Epithelial cell of esophagus (primary cell): ENCODE measurements at regions not wholly inside any gene's neighbourhood (a gene's known extent, or its start where the extent isn't known, plus 50 kb on each side); places are given as distances from the start of the nearest gene placed in this dataset.

ENCODE experiments used
- DNase-seq: peaks from one replicate; pipeline ENCODE4 v3.0.0; 2010; ENCODE audit warnings: low read depth
- H3K4me3 ChIP-seq: 2 replicates; pipeline ENCODE4 v1.5.1; 2011; ENCODE audit warnings: mild to moderate bottlenecking, low read length, control low read depth
- CTCF ChIP-seq: IDR thresholded peaks from 2 replicates; pipeline ENCODE4 v1.5.1; 2011; ENCODE audit warnings: low read depth, mild to moderate bottlenecking, low read length, control low read depth, inconsistent platforms; ENCODE audit not compliant: insufficient read depth; ENCODE audit errors: missing control alignments

GRCh38 chr12:132416827-132417226 is 73.1 kb upstream of the FBRSL1 start:
- no peak overlapping the region for H3K4me3 ChIP-seq
- TF ChIP-seq CTCF: no peak
- DNase-seq: no peak

DNA sequence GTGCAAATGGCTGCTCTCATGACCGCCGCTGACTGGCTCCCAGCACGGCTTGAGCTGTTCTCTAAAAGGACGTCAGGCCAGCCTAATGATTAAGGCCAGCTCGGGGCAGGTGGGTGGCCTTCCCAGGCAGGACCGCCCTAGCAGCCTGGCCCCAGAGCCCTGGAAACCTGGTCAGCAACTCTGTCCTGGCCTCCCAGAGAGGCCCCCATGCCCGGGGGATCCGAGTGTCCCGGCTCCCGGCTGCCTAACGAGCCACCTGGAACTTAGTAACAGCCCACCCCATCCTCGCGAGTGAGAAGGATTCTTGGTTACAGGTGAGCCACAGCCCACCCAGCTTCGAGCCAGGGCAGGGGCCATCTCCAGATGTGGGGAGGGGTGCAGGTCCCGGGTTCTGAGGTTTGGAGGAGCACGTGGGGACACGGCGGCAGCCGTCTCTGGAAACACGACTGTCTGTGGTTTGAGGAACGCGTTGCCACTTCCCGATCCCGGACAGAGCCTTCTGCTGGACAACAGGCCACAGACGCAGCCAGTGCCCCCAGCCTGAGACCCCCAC is 73.8 kb upstream of the FBRSL1 start:
- no peak for DNase-seq
- TF ChIP-seq CTCF: no peak
- no peak overlapping the region for H3K4me3 ChIP-seq

DNA sequence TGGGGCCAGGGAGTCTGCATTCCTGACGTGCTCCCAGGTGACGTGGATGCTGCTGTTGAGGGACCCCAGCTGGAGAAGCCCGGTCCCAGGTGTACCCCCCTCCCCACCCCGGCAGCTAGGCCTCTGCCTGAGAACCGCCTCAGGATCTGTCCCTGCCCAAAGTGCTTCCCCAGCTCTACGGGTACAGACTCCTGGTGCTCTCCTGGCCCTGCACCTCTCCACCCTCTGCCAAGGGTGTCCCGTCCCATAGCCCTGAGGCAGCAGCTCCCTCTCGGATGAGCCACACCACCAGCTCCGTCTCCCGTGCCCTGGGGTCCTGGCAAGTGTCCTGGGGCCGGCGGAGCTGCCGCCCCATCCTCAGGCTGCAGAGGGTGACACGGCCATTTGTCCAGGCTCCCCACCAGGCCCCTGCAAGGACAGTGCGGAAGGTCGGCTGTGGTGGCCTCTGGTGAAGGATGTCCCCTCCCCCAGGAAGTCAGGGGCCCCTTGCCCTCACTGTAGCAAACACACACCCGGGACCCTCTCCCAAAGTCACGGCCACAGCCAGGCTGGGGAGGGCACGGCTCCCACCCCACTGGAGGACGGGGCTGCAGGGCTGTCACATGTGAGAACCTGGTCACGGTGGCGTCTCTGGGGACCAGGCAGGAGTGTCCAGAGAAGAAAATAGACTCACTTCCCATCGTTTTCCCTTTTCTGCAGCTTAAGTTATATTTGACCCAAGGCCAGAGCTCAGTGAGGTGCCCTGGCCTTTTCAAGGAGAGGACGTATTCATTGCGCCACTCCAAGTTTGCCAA is 74.4 kb upstream of the FBRSL1 start:
- no peak for TF ChIP-seq CTCF
- no peak for DNase-seq
- H3K4me3 ChIP-seq: no peak overlapping the region

GRCh38 chr12:132414634-132415326 is 75.2 kb upstream of the FBRSL1 start:
- TF ChIP-seq CTCF: peak; percentile 84
- DNase-seq: peak; percentile 74
- H3K4me3 ChIP-seq: no peak overlapping the region

DNA sequence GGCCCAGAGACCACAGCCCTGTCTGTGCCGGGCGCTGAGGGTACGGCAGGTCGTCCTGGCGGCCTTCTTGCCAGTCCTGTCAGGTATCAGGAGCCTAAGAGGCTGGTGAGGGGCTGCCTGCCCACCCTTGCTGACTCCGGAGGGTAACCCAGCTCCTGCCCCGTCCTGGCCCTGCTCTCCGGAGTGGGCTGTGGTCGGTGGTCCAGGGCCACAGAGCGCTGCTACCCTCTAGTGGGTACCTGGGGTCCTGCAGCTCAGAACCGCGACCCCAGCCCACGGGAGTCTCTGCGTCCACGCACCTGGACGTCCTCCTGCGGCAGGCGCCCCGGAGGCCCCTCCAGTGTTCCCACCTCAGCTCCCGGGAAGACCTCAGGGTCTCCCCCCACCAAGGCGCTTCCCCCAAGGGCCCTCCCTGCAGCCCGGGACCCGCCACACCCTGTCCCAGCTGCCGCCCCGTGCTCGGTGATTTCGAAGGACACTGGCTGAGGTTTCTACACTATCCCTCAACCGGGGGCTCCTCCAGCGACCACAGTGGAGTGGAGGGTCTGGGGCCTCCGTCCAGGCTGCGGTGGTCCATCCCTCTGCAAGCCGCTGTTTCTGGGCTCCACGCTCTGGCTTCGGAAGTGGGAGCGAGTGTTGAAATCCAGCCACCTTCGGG is 75.9 kb upstream of the FBRSL1 start:
- no peak for DNase-seq
- H3K4me3 ChIP-seq: no peak overlapping the region
- peak; percentile 47 for TF ChIP-seq CTCF

GRCh38 chr12:132411457-132411856 is 78.5 kb upstream of the FBRSL1 start:
- DNase-seq: no peak
- no peak for TF ChIP-seq CTCF
- no peak overlapping the region for H3K4me3 ChIP-seq
